Keratinocyte (primary cell): ENCODE measurements at regions not wholly inside any gene's neighbourhood (a gene's known extent, or its start where the extent isn't known, plus 50 kb on each side); places are given as distances from the start of the nearest gene placed in this dataset.

ENCODE experiments used
- CTCF ChIP-seq, 3 experiments: IDR thresholded peaks in 1 of 3; conservative IDR thresholded peaks in 1 of 3; optimal IDR thresholded peaks in 1 of 3; 2 replicates in 2 of 3; 3 replicates in 1 of 3; pipeline versions ENCODE3 to v1.5.1; 2011; ENCODE audit warnings: low read length in 3 of 3, mild to moderate bottlenecking in 3 of 3, moderate library complexity in 2 of 3, control low read depth in 1 of 3, inconsistent platforms in 1 of 3; ENCODE audit not compliant: insufficient read depth in 2 of 3; ENCODE audit errors: extremely low read depth in 1 of 3
- EZH2 ChIP-seq: IDR thresholded peaks from one replicate; pipeline ENCODE4 v1.6.1; 2012; ENCODE audit warnings: inconsistent platforms, mild to moderate bottlenecking, low read length, moderate library complexity

- no peak for TF ChIP-seq EZH2
- TF ChIP-seq CTCF (optimal IDR thresholded peaks at IDR 0.05 in 1 of 3, IDR thresholded peaks at IDR 0.05 in 1 of 3, conservative IDR thresholded peaks at IDR 0.05 in 1 of 3; ENCODE audit: extremely low read depth in 1 of 3, insufficient read depth in 2 of 3, low read length in 3 of 3), result no peak
These were observed 53.7 kb upstream of the SCAF11 start for GRCh38 chr12:46043972-46044520.
